Parathyroid adenoma (tissue), 2 donors: ENCODE measurements at regions not wholly inside any gene's neighbourhood (a gene's known extent, or its start where the extent isn't known, plus 50 kb on each side); places are given as distances from the start of the nearest gene placed in this dataset.
"Not testable (repeated sequence)": the region's sequence is repeated elsewhere in the genome, so short reads cannot be mapped to it uniquely, and the experiment has no call there.

ENCODE experiments used
- H2AFZ ChIP-seq: fragments of 300-600 bp; sonication (generic); one replicate; pipeline ENCODE4 v1.7.0; 2017; ENCODE audit warnings: antibody characterized with exemption, mild to moderate bottlenecking
- H3K27ac ChIP-seq: fragments of 300-600 bp; sonication (generic); one replicate; pipeline ENCODE4 v1.7.0; 2017
- H3K27me3 ChIP-seq: fragments of 300-600 bp; sonication (generic); one replicate; pipeline ENCODE4 v1.7.0; 2017; ENCODE audit warnings: low read length; ENCODE audit not compliant: control insufficient read depth, insufficient read depth
- H3K36me3 ChIP-seq: fragments of 300-600 bp; sonication (generic); one replicate; pipeline ENCODE4 v1.7.0; 2017; ENCODE audit warnings: low read length; ENCODE audit not compliant: control insufficient read depth, insufficient read depth
- H3K4me1 ChIP-seq: fragments of 300-600 bp; sonication (generic); one replicate; pipeline ENCODE4 v1.7.0; 2017; ENCODE audit warnings: control low read depth
- H3K4me2 ChIP-seq: fragments of 300-600 bp; sonication (generic); one replicate; pipeline ENCODE4 v1.7.0; 2017; ENCODE audit warnings: low read length
- H3K4me3 ChIP-seq: fragments of 300-600 bp; sonication (generic); one replicate; pipeline ENCODE4 v1.7.0; 2017; ENCODE audit warnings: low read depth, low read length
- H3K79me2 ChIP-seq: fragments of 300-600 bp; sonication (generic); one replicate; pipeline ENCODE4 v1.7.0; 2017; ENCODE audit warnings: control low read depth
- H3K9ac ChIP-seq: fragments of 300-600 bp; sonication (generic); one replicate; pipeline ENCODE4 v1.7.0; 2017; ENCODE audit warnings: mild to moderate bottlenecking
- H3K9me3 ChIP-seq: fragments of 300-600 bp; sonication (generic); one replicate; pipeline ENCODE4 v1.7.0; 2017; ENCODE audit warnings: low read length; ENCODE audit not compliant: control insufficient read depth
- TF ChIP-seq, protein P1 (sequence below): fragments of 300-600 bp; sonication (generic); IDR thresholded peaks from one replicate; pipeline ENCODE4 v1.7.0; 2017; ENCODE audit warnings: antibody characterized with exemption, mild to moderate bottlenecking
- donor health status: primary hyperparathyroidism.

DNA sequence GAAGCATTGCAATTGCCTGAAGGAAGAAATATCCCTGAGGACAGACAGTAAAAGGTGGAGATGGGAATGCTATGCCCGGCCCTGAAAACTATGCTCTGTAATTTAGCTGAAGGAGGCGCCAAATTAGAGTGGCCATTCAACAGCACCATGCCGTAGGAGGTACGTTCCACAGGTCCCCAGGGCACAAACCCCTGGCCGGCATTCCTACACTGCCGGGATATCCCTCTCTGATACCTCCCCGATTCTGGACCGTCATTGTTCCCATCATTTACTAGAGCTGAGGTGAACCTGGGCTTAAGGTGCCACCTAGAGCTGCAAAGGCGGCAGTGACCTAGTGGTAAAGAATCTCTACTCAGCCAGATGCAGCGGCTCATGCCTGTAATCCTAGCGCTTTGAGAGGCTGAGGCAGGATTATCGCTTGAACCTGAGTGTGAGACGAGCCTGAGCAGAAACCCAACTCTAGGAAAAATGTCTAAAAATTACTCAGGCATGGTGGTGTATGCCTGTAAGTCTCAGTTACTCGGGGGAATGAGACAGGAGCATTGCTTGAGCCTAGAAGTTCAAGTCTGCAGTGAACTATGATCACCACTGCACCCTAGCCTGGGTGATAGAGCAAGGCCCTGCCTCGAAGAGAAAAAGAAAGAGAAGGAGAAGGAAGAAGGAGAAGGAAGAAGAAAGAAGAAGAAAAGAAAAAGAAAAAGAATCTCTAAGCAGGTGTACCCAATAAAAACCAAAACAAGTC, 53.0 kb upstream of the TNKS2 start:
- TF ChIP-seq, protein P1, sequence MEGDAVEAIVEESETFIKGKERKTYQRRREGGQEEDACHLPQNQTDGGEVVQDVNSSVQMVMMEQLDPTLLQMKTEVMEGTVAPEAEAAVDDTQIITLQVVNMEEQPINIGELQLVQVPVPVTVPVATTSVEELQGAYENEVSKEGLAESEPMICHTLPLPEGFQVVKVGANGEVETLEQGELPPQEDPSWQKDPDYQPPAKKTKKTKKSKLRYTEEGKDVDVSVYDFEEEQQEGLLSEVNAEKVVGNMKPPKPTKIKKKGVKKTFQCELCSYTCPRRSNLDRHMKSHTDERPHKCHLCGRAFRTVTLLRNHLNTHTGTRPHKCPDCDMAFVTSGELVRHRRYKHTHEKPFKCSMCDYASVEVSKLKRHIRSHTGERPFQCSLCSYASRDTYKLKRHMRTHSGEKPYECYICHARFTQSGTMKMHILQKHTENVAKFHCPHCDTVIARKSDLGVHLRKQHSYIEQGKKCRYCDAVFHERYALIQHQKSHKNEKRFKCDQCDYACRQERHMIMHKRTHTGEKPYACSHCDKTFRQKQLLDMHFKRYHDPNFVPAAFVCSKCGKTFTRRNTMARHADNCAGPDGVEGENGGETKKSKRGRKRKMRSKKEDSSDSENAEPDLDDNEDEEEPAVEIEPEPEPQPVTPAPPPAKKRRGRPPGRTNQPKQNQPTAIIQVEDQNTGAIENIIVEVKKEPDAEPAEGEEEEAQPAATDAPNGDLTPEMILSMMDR, result peak; percentile 41
- Histone ChIP-seq H3K36me3 (no peaks in the 10 kb centered on the region), H2AFZ (peak overlapping the region; percentile 0), H3K4me3 (no peak overlapping the region), H3K9ac (no peak overlapping the region), H3K79me2 (no peaks in the 10 kb centered on the region), H3K27ac (no peak overlapping the region), H3K4me1 (peaks cover 7% of the 10 kb centered on the region), H3K27me3 (no peaks in the 10 kb centered on the region), H3K4me2 (no peak overlapping the region), H3K9me3 (no peaks in the 10 kb centered on the region)

DNA sequence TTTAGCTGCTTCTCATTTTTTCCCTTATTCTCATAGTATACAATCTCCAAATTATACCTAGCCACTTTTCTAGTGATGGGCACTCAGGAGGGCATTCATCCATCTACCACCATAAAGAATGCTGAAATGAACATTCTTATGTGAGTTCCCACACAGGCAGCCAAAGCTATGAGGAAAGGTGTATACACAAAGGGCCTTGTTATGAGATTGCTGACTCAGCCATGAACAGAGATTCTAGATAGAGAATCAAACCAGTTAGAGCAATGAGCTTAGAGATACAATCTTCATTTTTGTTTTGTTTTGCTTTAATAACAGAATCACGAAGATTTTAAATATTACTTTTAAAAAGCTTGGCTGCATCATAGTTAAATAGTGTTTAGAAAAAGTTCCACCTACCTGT, 54.8 kb upstream of the TNKS2 start:
- Histone ChIP-seq H3K79me2 (no peaks in the 10 kb centered on the region), H3K4me2 (peak overlapping the region; percentile 47), H3K4me3 (peak overlapping the region; percentile 17), H2AFZ (no peak overlapping the region), H3K36me3 (no peaks in the 10 kb centered on the region), H3K9me3 (no peaks in the 10 kb centered on the region), H3K9ac (no peak overlapping the region), H3K4me1 (peaks cover 7% of the 10 kb centered on the region), H3K27ac (no peak overlapping the region), H3K27me3 (no peaks in the 10 kb centered on the region)
- TF ChIP-seq, protein P1, result no peak

DNA sequence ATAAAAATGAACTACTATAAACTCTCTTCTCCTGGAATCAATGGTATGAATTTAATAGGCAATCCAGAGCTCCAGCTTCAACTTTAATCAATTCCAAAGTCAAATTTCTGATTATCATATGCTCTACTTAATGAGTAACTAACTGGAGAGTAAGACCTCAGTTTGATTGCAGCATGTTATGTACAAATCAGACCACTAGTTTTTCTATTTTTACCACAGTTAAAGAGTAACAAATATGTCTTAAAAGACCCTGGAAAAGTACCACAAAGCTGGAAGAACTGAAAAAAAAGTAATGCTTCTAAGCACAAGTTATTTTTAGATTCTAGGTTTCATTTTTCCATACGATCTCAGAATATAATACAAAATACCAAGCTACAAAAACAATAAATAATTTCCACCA, 56.0 kb upstream of the TNKS2 start:
- Histone ChIP-seq H3K36me3 (no peaks in the 10 kb centered on the region), H3K27me3 (no peaks in the 10 kb centered on the region), H3K4me3 (no peak overlapping the region), H3K79me2 (no peaks in the 10 kb centered on the region), H2AFZ (no peak overlapping the region), H3K4me1 (peaks cover 7% of the 10 kb centered on the region), H3K9me3 (no peaks in the 10 kb centered on the region), H3K27ac (no peak overlapping the region), H3K4me2 (no peak overlapping the region), H3K9ac (no peak overlapping the region)
- TF ChIP-seq, protein P1, result no peak

DNA sequence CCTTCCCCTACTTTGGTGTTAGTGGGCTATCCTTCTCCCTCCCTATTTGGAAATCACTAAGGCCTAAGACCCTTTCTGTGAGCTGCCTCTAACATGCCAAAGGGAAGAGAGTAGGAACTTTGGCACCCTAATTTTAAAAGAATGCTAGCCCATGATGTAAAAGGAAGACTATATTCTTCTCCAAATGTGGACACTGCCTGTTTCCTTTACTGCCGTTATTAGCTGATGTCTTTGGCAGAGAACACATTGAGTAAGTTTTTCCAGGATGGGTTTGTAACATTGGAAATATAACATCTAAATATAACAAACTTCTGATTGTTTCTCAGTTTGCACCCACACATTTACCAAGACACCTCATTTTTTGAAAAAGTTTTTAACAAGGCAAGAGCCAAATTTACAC, 56.9 kb upstream of the TNKS2 start:
- Histone ChIP-seq H3K36me3 (no peaks in the 10 kb centered on the region), H3K4me3 (no peak overlapping the region), H2AFZ (no peak overlapping the region), H3K4me2 (no peak overlapping the region), H3K27ac (no peak overlapping the region), H3K27me3 (no peaks in the 10 kb centered on the region), H3K9me3 (no peaks in the 10 kb centered on the region), H3K79me2 (no peaks in the 10 kb centered on the region), H3K9ac (no peak overlapping the region), H3K4me1 (peaks cover 7% of the 10 kb centered on the region)
- TF ChIP-seq, protein P1, result no peak

DNA sequence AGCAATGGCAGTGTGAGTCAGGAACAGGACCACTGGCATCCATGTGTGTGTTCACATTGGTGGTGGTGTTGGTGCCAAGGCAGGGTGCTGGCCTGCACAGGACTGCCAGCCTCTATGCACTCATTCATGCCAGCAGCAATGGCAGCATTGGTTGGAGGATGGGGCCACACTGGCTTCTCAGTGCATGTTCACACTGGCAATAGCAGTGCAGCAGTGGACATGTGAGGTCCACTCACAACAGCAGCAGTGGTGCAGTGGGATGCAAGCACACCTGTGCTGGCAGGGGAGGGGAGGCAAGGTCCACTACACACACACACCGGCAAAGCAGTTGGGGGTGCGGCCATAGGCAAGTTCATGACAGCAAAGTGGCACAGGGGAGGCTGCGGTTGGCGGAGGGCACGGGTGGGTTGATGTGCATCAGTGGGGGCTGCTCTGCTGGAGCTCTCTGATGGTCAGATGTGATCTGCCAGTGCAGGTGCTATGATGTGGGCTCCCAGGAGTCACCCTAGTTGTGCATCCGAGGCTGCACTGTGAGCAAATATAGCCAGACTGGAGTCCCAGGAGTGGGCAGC, 57.8 kb upstream of the TNKS2 start:
- Histone ChIP-seq H3K9me3 (no peaks in the 10 kb centered on the region), H3K27me3 (no peaks in the 10 kb centered on the region), H3K27ac (no peak overlapping the region), H3K9ac (no peak overlapping the region), H3K4me1 (peaks cover 7% of the 10 kb centered on the region), H3K36me3 (no peaks in the 10 kb centered on the region), H2AFZ (no peak overlapping the region), H3K4me2 (no peak overlapping the region), H3K4me3 (no peak overlapping the region), H3K79me2 (no peaks in the 10 kb centered on the region)
- TF ChIP-seq, protein P1, result no peak

DNA sequence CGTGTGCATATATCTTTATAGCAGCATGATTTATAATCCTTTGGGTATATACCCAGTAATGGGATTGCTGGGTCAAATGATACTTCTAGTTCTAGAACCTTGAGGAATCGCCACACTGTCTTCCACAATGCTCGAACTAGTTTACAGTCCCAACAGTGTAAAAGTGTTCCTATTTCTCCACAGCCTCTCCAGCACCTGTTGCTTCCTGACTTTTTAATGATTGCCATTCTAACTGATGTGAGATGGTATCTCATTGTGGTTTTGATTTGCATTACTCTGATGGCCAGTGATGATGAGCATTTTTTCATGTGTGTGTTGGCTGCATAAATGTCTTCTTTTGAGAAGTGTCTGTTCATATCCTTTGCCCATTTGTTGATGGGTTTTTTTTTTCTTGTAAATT, 66.0 kb upstream of the TNKS2 start:
- H3K9me3 ChIP-seq, H3K27ac ChIP-seq, H3K79me2 ChIP-seq, H3K4me1 ChIP-seq, H2AFZ ChIP-seq, H3K9ac ChIP-seq, H3K36me3 ChIP-seq, H3K4me2 ChIP-seq, H3K27me3 ChIP-seq, H3K4me3 ChIP-seq: not testable (repeated sequence)

DNA sequence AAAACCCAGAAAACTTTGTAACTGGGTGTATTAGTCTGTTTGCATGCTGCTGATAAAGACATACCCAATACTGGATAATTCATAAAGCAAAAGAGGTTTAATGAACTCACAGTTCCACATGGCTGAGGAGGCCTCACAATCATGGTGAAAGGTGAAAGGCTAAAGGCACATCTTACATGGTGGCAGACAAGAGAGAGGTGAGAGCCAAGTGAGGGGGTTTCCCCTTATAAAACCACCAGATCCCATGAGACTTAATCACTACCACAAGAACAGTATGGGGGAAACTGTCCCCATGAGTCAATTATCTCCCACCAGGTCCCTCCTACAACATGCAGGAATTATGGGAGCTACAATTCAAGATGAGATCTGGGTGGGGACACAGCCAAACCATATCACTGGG, 68.9 kb upstream of the TNKS2 start:
- H3K4me2 ChIP-seq, H3K36me3 ChIP-seq: not testable (repeated sequence)

More for the DNA sequence above, 68.9 kb upstream of the TNKS2 start:
- H3K79me2 ChIP-seq, H3K4me3 ChIP-seq, H3K9ac ChIP-seq, H3K9me3 ChIP-seq, H2AFZ ChIP-seq, H3K4me1 ChIP-seq, H3K27ac ChIP-seq, H3K27me3 ChIP-seq: not testable (repeated sequence)
